Fibroblast of villous mesenchyme (primary cell): ENCODE measurements at regions not wholly inside any gene's neighbourhood (a gene's known extent, or its start where the extent isn't known, plus 50 kb on each side); places are given as distances from the start of the nearest gene placed in this dataset.

ENCODE experiments used
- DNase-seq: peaks from one replicate; pipeline ENCODE4 v3.0.0-alpha.2; 2010; ENCODE audit warnings: low read depth
- H3K4me3 ChIP-seq: 2 replicates; pipeline ENCODE4 v1.5.1; 2011; ENCODE audit warnings: low read depth, mild to moderate bottlenecking, low read length
- CTCF ChIP-seq: IDR thresholded peaks from 2 replicates; pipeline ENCODE4 v1.5.1; 2012; ENCODE audit warnings: low read depth, mild to moderate bottlenecking, low read length; ENCODE audit not compliant: insufficient read depth

GRCh38 chr6:92534109-92534508, 885.2 kb downstream of the EPHA7 start:
- H3K4me3 ChIP-seq: no peak overlapping the region
- no peak for DNase-seq
- no peak for TF ChIP-seq CTCF

GRCh38 chr6:92522589-92522988, 896.8 kb downstream of the EPHA7 start:
- no peak for TF ChIP-seq CTCF
- H3K4me3 ChIP-seq: no peak overlapping the region
- DNase-seq: no peak

GRCh38 chr6:92521553-92521952, 897.8 kb downstream of the EPHA7 start:
- no peak for TF ChIP-seq CTCF
- H3K4me3 ChIP-seq: no peak overlapping the region
- no peak for DNase-seq

- TF ChIP-seq CTCF: no peak
- no peak for DNase-seq
Measured at GRCh38 chr6:92510137-92510536, 909.2 kb downstream of the EPHA7 start.

GRCh38 chr6:92507552-92507951, 911.8 kb downstream of the EPHA7 start:
- peak; percentile 47 for DNase-seq
- no peak for TF ChIP-seq CTCF
- H3K4me3 ChIP-seq: no peak overlapping the region

More at GRCh38 chr6:92510137-92510536, 909.2 kb downstream of the EPHA7 start:
- H3K4me3 ChIP-seq: no peak overlapping the region

- H3K4me3 ChIP-seq: no peak overlapping the region
- TF ChIP-seq CTCF: no peak
- DNase-seq: no peak
Measured at GRCh38 chr6:92504509-92504908, 914.9 kb downstream of the EPHA7 start.

GRCh38 chr6:92497281-92497680, 922.1 kb downstream of the EPHA7 start:
- TF ChIP-seq CTCF: no peak
- H3K4me3 ChIP-seq: no peak overlapping the region
- no peak for DNase-seq
